Prostate gland (tissue), 2 donors: ENCODE measurements at regions not wholly inside any gene's neighbourhood (a gene's known extent, or its start where the extent isn't known, plus 50 kb on each side); places are given as distances from the start of the nearest gene placed in this dataset.

ENCODE experiments used
- DNase-seq: peaks from one replicate; pipeline ENCODE4 v3.0.0-alpha.2; 2019; ENCODE audit warnings: low spot score
- H3K27ac ChIP-seq, 2 donors: fragments of 200-600 bp; sonication (generic); 2 replicates each; pipeline ENCODE4 v1.5.1; 2017 to 2019
- H3K27me3 ChIP-seq: fragments of 200-600 bp; sonication (generic); replicated peaks from 2 replicates; pipeline ENCODE4 v1.5.1; 2019; ENCODE audit not compliant: insufficient read depth
- H3K36me3 ChIP-seq, 2 donors: fragments of 200-600 bp; sonication (generic); 1 replicate in 1 of 2; 2 replicates in 1 of 2; pipeline versions ENCODE4 v1.5.1 to v1.8.1; 2017 to 2019
- H3K4me1 ChIP-seq: fragments of 200-600 bp; sonication (generic); replicated peaks from 2 replicates; pipeline ENCODE4 v1.5.1; 2019
- H3K4me3 ChIP-seq, 2 donors: fragments of 200-600 bp; sonication (generic); 2 replicates each; pipeline ENCODE4 v1.5.1; 2017 to 2019
- H3K9me3 ChIP-seq: fragments of 200-600 bp; sonication (generic); 2 replicates; pipeline ENCODE4 v1.5.1; 2017
- CTCF ChIP-seq, 4 experiments: fragments of 200-600 bp in 2 of 4; fragments of 450-650 bp in 2 of 4; sonication (generic) in 2 of 4; IDR thresholded peaks; 1 replicate in 3 of 4; 2 replicates in 1 of 4; pipeline ENCODE4 v1.5.1; 2016 to 2019; ENCODE audit warnings: antibody characterized with exemption in 4 of 4, mild to moderate bottlenecking in 2 of 4, moderate library complexity in 2 of 4
- POLR2A ChIP-seq: fragments of 450-650 bp; IDR thresholded peaks from one replicate; pipeline ENCODE4 v1.6.1; 2016; ENCODE audit warnings: antibody characterized with exemption, mild to moderate bottlenecking
- POLR2AphosphoS5 ChIP-seq: sonication (generic); formaldehyde crosslinking; IDR thresholded peaks from one replicate; pipeline ENCODE4 v1.6.1; 2017; ENCODE audit warnings: antibody characterized with exemption
- WGBS: methylation state at CpG from one replicate; pipeline ENCODE4 v1.1.5; 2018; 5-methylcytosine and 5-hydroxymethylcytosine counted together
- intact Hi-C: fragments of 100-400 bp; cut with DNase I; formaldehyde crosslinking; loops from one replicate; pipeline ENCODE4 v1.14.2; 2022

GRCh38 chr15:38684440-38685010 is 119.9 kb upstream of the RASGRP1 start:
- H3K4me1 ChIP-seq, result no peaks in the 10 kb centered on the region
- no peaks in the 10 kb centered on the region for H3K27me3 ChIP-seq
- 72% methylated on average over 2 of the region's 2 CpGs for WGBS
- no peaks in the 10 kb centered on the region for H3K9me3 ChIP-seq
- no peak overlapping the region for H3K4me3 ChIP-seq
- no peak for TF ChIP-seq CTCF (IDR thresholded peaks at IDR 0.05)
- no peak for TF ChIP-seq POLR2A
- no peak for TF ChIP-seq POLR2AphosphoS5
- DNase-seq, result no peak
- intact Hi-C loops, result loop anchor here (5.0 to 10.0 kb wide), 2 partner anchors 120 to 242 kb away; partner anchors contain the start of gene RASGRP1
- no peak overlapping the region for H3K27ac ChIP-seq
- no peaks in the 10 kb centered on the region for H3K36me3 ChIP-seq

GRCh38 chr15:38685686-38686339 is 121.2 kb upstream of the RASGRP1 start:
- WGBS, result 81% methylated on average over 4 of the region's 4 CpGs
- TF ChIP-seq CTCF (IDR thresholded peaks at IDR 0.05) (no peak), POLR2A (no peak), POLR2AphosphoS5 (no peak)
- H3K9me3 ChIP-seq, result no peaks in the 10 kb centered on the region
- no peak overlapping the region for H3K4me3 ChIP-seq
- no peaks in the 10 kb centered on the region for H3K36me3 ChIP-seq
- no peaks in the 10 kb centered on the region for H3K27me3 ChIP-seq
- H3K27ac ChIP-seq, result no peak overlapping the region
- DNase-seq, result no peak
- no peaks in the 10 kb centered on the region for H3K4me1 ChIP-seq
- intact Hi-C loops, result loop anchor here (10.0 kb wide), 1 partner anchor 121 kb away; the partner anchor contains the start of gene RASGRP1

GRCh38 chr15:38687340-38687739 is 122.7 kb upstream of the RASGRP1 start:
- Histone ChIP-seq H3K27me3 (no peaks in the 10 kb centered on the region), H3K4me3 (no peak overlapping the region), H3K4me1 (no peaks in the 10 kb centered on the region), H3K36me3 (no peaks in the 10 kb centered on the region), H3K9me3 (no peaks in the 10 kb centered on the region), H3K27ac (no peak overlapping the region)
- WGBS, result 51% methylated on average over 2 of the region's 2 CpGs
- intact Hi-C loops, result loop anchor here (10.0 kb wide), 1 partner anchor 123 kb away; the partner anchor contains the start of gene RASGRP1
- DNase-seq, result no peak
- TF ChIP-seq POLR2A, result no peak
- no peak for TF ChIP-seq POLR2AphosphoS5
- no peak for TF ChIP-seq CTCF (IDR thresholded peaks at IDR 0.05)

GRCh38 chr15:38687775-38688495 is 123.3 kb upstream of the RASGRP1 start:
- H3K4me1 ChIP-seq, result no peaks in the 10 kb centered on the region
- H3K27me3 ChIP-seq, result no peaks in the 10 kb centered on the region
- 82% methylated on average over 7 of the region's 7 CpGs for WGBS
- H3K4me3 ChIP-seq, result no peak overlapping the region
- intact Hi-C loops, result loop anchor here (10.0 kb wide), 1 partner anchor 123 kb away; the partner anchor contains the start of gene RASGRP1
- no peak for TF ChIP-seq CTCF (IDR thresholded peaks at IDR 0.05)
- no peak for TF ChIP-seq POLR2AphosphoS5
- no peak for TF ChIP-seq POLR2A
- no peak overlapping the region for H3K27ac ChIP-seq
- no peaks in the 10 kb centered on the region for H3K36me3 ChIP-seq
- DNase-seq, result no peak
- H3K9me3 ChIP-seq, result no peaks in the 10 kb centered on the region
